Right ventricle myocardium superior (tissue), 1 donor: ENCODE measurements at regions not wholly inside any gene's neighbourhood (a gene's known extent, or its start where the extent isn't known, plus 50 kb on each side); places are given as distances from the start of the nearest gene placed in this dataset.
"Not testable (repeated sequence)": the region's sequence is repeated elsewhere in the genome, so short reads cannot be mapped to it uniquely, and the experiment has no call there.

Experiments used
- ATAC-seq: fragments of 200-7000 bp; cut with Tn5 transposase; one replicate; pipeline ENCODE4 v1.9.1; 2020; ENCODE audit warnings: mild to moderate bottlenecking; ENCODE audit not compliant: poor library complexity
- DNase-seq: peaks from one replicate; pipeline ENCODE4 v3.0.0-alpha.2; 2020
- intact Hi-C: fragments of 100-400 bp; cut with DNase I; formaldehyde crosslinking; loops from one replicate; pipeline ENCODE4 v1.11.2; 2022
- donor health status: DM: no; HTN: yes; CAD: no; lungs with severe emphysema.

GRCh38 chr7:28315565-28316410 lies 96.5 kb upstream of the CREB5 start:
- intact Hi-C loops = no loop called here
- ATAC-seq (no peak), DNase-seq (no peak)

- intact Hi-C loops = no loop called here
- no peak for ATAC-seq
- no peak for DNase-seq
These were observed 95.8 kb upstream of the CREB5 start for GRCh38 chr7:28316489-28316888.

GRCh38 chr7:28318101-28318762 lies 94.1 kb upstream of the CREB5 start:
- ATAC-seq (no peak), DNase-seq (no peak)
- intact Hi-C loops = no loop called here

GRCh38 chr7:28323833-28324232 lies 88.5 kb upstream of the CREB5 start:
- intact Hi-C loops = no loop called here
- DNase-seq (no peak), ATAC-seq (no peak)

GRCh38 chr7:28328146-28328545 lies 84.2 kb upstream of the CREB5 start:
- ATAC-seq = no peak
- intact Hi-C loops = no loop called here
- DNase-seq = no peak

GRCh38 chr7:28328822-28329660 lies 83.3 kb upstream of the CREB5 start:
- ATAC-seq (no peak), DNase-seq (no peak)
- intact Hi-C loops = no loop called here

- intact Hi-C loops = no loop called here
- DNase-seq (peak; percentile 45), ATAC-seq (peak; percentile 39)
These were observed 82.5 kb upstream of the CREB5 start for GRCh38 chr7:28329661-28330363.

GRCh38 chr7:28330384-28331070 lies 81.8 kb upstream of the CREB5 start:
- no peak for DNase-seq
- no peak for ATAC-seq

GRCh38 chr7:28332046-28332445 lies 80.3 kb upstream of the CREB5 start:
- DNase-seq = no peak
- no peak for ATAC-seq
- intact Hi-C loops = no loop called here

More at GRCh38 chr7:28330384-28331070, 81.8 kb upstream of the CREB5 start:
- intact Hi-C loops = no loop called here

- intact Hi-C loops, ATAC-seq: not testable (repeated sequence)
These were observed 78.8 kb upstream of the CREB5 start for GRCh38 chr7:28333548-28333947.

GRCh38 chr7:28336806-28337205 lies 75.5 kb upstream of the CREB5 start:
- DNase-seq (no peak), ATAC-seq (no peak)
- intact Hi-C loops = no loop called here

More at GRCh38 chr7:28333548-28333947, 78.8 kb upstream of the CREB5 start:
- not testable (repeated sequence) for DNase-seq

GRCh38 chr7:28338041-28338440 lies 74.3 kb upstream of the CREB5 start:
- ATAC-seq = no peak

GRCh38 chr7:28343462-28343861 lies 68.9 kb upstream of the CREB5 start:
- ATAC-seq (no peak), DNase-seq (no peak)
- intact Hi-C loops = no loop called here

More at GRCh38 chr7:28338041-28338440, 74.3 kb upstream of the CREB5 start:
- no peak for DNase-seq
- intact Hi-C loops = no loop called here

- DNase-seq = no peak
- ATAC-seq = no peak
- intact Hi-C loops = no loop called here
These were observed 66.1 kb upstream of the CREB5 start for GRCh38 chr7:28346256-28346655.

- intact Hi-C loops = no loop called here
- DNase-seq (no peak), ATAC-seq (no peak)
These were observed 65.5 kb upstream of the CREB5 start for GRCh38 chr7:28346676-28347363.

GRCh38 chr7:28347475-28348318 lies 64.6 kb upstream of the CREB5 start:
- no peak for DNase-seq
- intact Hi-C loops = no loop called here
- peak; percentile 80 for ATAC-seq

- intact Hi-C loops = no loop called here
- ATAC-seq (peak; percentile 91), DNase-seq (peak; percentile 45)
These were observed 63.7 kb upstream of the CREB5 start for GRCh38 chr7:28348636-28349035.
